Ishikawa (cell line): ENCODE measurements at regions not wholly inside any gene's neighbourhood (a gene's known extent, or its start where the extent isn't known, plus 50 kb on each side); places are given as distances from the start of the nearest gene placed in this dataset.

Experiments
- CEBPB ChIP-seq: IDR thresholded peaks from 2 replicates; pipeline ENCODE4 v1.6.1; 2012
- CREB1 ChIP-seq: IDR thresholded peaks from 2 replicates; pipeline ENCODE4 v1.6.1; 2012; ENCODE audit warnings: low read depth
- EGR1 ChIP-seq: IDR thresholded peaks from 2 replicates; pipeline ENCODE4 v1.6.1; 2012
- EP300 ChIP-seq: IDR thresholded peaks from 2 replicates; pipeline ENCODE4 v1.6.1; 2012; ENCODE audit warnings: borderline replicate concordance
- FOXM1 ChIP-seq: IDR thresholded peaks from 2 replicates; pipeline ENCODE4 v1.6.1; 2012; ENCODE audit warnings: low read depth, borderline replicate concordance
- NFIC ChIP-seq: IDR thresholded peaks from 2 replicates; pipeline ENCODE4 v1.6.1; 2012
- RAD21 ChIP-seq: IDR thresholded peaks from 2 replicates; pipeline ENCODE4 v1.6.1; 2012; ENCODE audit warnings: low read depth
- TAF1 ChIP-seq: IDR thresholded peaks from 2 replicates; pipeline ENCODE4 v1.6.1; 2012; ENCODE audit warnings: low read depth, mild to moderate bottlenecking
- TCF12 ChIP-seq: IDR thresholded peaks from 2 replicates; pipeline ENCODE4 v1.6.1; 2012; ENCODE audit warnings: low read depth
- TEAD4 ChIP-seq: IDR thresholded peaks from 2 replicates; pipeline ENCODE4 v1.6.1; 2012
- YY1 ChIP-seq: IDR thresholded peaks from 2 replicates; pipeline ENCODE4 v1.6.1; 2012; ENCODE audit warnings: low read depth
- ZBTB7A ChIP-seq: IDR thresholded peaks from 2 replicates; pipeline ENCODE4 v1.6.1; 2012; ENCODE audit warnings: low read depth
- TF ChIP-seq, protein P1 (sequence below): IDR thresholded peaks from 2 replicates; pipeline ENCODE4 v1.6.1; 2012
- TF ChIP-seq, protein P2 (sequence below): IDR thresholded peaks from 2 replicates; pipeline ENCODE4 v1.6.1; 2012; ENCODE audit warnings: low read depth, mild to moderate bottlenecking
- TF ChIP-seq, protein P3 (sequence below): IDR thresholded peaks from 2 replicates; pipeline ENCODE4 v1.6.1; 2012

DNA sequence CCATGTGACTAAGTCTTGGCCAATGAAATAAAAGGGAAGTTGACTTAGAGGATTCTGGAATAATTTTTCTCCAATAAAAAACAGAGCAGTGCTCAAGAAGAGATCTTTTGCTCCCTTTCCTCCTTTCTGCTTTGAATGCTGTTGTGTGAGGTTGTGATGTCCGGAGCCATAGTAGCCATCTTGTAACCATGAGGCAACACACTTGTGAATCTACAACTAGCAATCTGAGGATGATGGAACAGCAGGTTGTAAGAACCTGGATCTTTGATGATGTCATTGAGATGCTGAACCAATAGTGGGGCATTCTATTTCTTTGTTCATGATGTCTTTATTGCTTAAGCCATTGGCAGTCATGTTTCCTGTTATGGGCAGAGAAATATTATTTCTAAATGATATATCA lies 230.0 kb upstream of the SRRM4 start:
- no peak for TF ChIP-seq RAD21

DNA sequence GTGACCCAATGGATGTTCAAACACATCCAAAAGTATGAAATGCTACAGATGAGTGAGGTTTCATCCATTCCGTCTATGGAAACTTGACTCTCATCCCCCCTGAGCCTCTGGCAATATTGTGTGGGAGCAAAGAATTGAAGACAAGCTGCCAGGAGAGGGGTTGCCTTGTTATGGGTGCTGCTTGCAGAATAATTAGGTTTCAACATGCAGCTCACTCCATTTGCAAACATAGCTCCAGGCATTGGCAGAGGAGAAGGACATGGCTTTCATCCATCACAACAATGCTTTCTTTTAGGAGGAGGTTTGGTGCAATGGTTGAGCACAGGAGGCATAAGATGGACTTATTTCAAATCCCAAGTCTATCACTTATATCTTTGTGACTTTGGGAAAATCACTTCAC lies 220.7 kb upstream of the SRRM4 start:
- no peak for TF ChIP-seq EGR1
- TF ChIP-seq, protein P1, sequence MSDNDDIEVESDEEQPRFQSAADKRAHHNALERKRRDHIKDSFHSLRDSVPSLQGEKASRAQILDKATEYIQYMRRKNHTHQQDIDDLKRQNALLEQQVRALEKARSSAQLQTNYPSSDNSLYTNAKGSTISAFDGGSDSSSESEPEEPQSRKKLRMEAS, result no peak
- no peak for TF ChIP-seq RAD21
- TF ChIP-seq NFIC, result no peak
- TF ChIP-seq ZBTB7A, result no peak
- TF ChIP-seq TEAD4, result no peak
- no peak for TF ChIP-seq TAF1
- TF ChIP-seq TCF12, result no peak
- no peak for TF ChIP-seq FOXM1
- no peak for TF ChIP-seq CEBPB
- TF ChIP-seq, protein P2, sequence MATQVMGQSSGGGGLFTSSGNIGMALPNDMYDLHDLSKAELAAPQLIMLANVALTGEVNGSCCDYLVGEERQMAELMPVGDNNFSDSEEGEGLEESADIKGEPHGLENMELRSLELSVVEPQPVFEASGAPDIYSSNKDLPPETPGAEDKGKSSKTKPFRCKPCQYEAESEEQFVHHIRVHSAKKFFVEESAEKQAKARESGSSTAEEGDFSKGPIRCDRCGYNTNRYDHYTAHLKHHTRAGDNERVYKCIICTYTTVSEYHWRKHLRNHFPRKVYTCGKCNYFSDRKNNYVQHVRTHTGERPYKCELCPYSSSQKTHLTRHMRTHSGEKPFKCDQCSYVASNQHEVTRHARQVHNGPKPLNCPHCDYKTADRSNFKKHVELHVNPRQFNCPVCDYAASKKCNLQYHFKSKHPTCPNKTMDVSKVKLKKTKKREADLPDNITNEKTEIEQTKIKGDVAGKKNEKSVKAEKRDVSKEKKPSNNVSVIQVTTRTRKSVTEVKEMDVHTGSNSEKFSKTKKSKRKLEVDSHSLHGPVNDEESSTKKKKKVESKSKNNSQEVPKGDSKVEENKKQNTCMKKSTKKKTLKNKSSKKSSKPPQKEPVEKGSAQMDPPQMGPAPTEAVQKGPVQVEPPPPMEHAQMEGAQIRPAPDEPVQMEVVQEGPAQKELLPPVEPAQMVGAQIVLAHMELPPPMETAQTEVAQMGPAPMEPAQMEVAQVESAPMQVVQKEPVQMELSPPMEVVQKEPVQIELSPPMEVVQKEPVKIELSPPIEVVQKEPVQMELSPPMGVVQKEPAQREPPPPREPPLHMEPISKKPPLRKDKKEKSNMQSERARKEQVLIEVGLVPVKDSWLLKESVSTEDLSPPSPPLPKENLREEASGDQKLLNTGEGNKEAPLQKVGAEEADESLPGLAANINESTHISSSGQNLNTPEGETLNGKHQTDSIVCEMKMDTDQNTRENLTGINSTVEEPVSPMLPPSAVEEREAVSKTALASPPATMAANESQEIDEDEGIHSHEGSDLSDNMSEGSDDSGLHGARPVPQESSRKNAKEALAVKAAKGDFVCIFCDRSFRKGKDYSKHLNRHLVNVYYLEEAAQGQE, result no peak

DNA sequence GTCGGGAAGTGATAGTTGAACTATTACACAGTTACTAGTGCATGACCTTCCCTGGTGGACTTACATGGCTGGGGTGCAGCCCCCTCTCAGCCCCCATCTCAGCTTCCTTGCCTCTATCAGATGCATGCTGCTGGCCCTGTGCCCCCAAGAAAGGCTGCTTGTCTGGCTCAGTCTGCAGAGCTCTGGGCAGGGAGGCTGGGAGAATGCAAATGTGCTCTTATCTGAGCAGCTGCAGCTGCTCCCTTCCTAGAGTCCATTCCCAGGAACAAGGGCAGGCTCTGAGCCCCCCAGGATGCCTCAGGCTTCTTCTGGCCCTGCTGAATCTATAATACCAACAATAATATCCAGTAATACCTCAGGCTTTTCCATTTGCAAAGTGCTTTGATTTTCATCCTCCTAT lies 218.1 kb upstream of the SRRM4 start:
- TF ChIP-seq CEBPB, result no peak
- no peak for TF ChIP-seq TAF1
- no peak for TF ChIP-seq RAD21
- TF ChIP-seq, protein P3, sequence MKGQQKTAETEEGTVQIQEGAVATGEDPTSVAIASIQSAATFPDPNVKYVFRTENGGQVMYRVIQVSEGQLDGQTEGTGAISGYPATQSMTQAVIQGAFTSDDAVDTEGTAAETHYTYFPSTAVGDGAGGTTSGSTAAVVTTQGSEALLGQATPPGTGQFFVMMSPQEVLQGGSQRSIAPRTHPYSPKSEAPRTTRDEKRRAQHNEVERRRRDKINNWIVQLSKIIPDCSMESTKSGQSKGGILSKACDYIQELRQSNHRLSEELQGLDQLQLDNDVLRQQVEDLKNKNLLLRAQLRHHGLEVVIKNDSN, result no peak
- no peak for TF ChIP-seq NFIC
- no peak for TF ChIP-seq FOXM1
- no peak for TF ChIP-seq TEAD4

DNA sequence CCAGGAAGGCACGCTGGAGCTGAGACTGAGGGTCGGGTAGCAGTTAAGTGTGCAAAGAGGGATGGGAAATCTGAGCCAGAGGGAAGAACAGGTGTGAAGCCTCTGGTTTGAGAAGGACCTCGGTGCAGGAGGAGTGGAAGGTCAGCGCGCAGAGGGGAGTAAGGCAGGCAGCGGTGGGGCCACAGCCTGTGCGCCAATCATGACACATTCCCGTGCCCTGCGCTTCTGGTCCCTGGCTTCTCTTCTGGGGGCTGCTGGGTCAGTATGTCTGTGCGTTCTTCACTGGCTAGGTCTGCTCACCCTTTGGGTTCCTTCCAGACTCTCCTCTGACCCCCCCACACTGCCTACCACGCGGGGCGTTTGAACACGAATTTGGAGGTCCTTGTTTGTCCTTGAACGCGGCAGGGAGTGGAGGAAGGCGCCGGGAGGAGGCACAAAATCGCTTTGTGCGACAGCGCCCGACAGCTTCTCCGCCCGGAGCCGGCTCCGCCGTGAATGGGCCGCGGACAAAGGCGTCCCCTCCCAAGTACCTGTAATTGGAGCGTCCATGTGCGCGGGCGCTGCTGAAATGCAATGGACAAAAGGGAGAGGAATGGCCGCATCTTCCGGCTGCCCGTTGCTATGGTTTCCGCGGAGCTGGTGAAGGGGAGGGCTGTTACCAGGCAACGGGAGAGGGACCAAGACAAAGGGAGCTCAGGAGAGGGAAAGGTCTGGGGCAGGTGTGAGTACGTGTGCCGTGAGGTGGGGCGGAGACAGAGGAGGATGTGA lies 207.2 kb upstream of the SRRM4 start:
- TF ChIP-seq TCF12 (no peak), TEAD4 (no peak), CEBPB (no peak), NFIC (no peak), EP300 (no peak), FOXM1 (no peak), YY1 (no peak), CREB1 (no peak), EGR1 (no peak), TAF1 (no peak), RAD21 (no peak)
- TF ChIP-seq, protein P3, result no peak
- TF ChIP-seq, protein P1, result no peak
- TF ChIP-seq, protein P2, result no peak

DNA sequence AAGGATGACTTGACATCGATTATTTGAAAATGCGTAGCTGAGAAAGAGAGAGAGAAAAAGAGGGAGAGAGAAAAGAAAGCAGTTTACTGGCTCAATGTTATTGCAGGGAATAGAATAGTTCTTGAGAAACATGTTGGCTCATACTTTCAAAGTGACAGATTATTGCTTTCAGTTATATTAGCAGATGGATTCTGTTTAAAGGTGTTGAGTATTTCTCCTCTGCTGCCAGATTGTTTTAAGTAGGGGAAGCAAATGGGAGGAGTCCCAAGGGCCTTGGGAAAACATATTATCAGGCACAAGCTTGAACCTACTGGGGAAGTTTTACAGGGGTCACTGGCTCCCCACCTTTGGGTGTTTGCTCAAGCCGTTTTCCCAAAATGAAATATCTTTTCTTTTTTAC lies 203.8 kb upstream of the SRRM4 start:
- TF ChIP-seq TAF1 (no peak), CEBPB (no peak), TCF12 (no peak), ZBTB7A (no peak), RAD21 (no peak), FOXM1 (no peak), CREB1 (no peak), TEAD4 (no peak), YY1 (no peak), EP300 (no peak)
- TF ChIP-seq, protein P1, result no peak

DNA sequence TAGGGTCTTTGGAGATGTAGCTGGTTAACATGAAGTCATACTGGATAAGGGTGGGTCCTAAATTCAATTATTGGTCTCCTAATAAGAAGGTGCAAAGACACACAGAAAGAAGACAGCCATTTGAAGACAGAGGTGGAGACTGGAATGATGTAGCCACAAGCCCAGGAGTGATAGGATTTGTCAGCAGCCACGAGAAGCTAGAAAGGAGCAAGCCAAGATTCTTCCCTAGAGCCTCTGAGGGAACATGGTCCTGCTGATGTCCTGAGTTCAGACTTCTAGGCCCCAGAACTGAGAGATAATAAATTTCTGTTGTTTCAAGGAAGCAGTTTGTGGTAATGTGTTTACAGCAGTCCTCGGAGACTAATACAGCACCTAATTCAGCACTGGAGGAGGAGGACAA lies 203.3 kb upstream of the SRRM4 start:
- TF ChIP-seq, protein P1, result no peak
- TF ChIP-seq, protein P2, result no peak
- no peak for TF ChIP-seq TCF12
- no peak for TF ChIP-seq CREB1
- no peak for TF ChIP-seq FOXM1
- TF ChIP-seq TAF1, result no peak
- no peak for TF ChIP-seq EGR1
- TF ChIP-seq TEAD4, result no peak
- TF ChIP-seq ZBTB7A, result no peak
- TF ChIP-seq, protein P3, result no peak
- TF ChIP-seq RAD21, result no peak
- no peak for TF ChIP-seq CEBPB
- TF ChIP-seq EP300, result no peak
- no peak for TF ChIP-seq YY1
- no peak for TF ChIP-seq NFIC
